Inflammatory macrophage (primary cell): ENCODE measurements at regions not wholly inside any gene's neighbourhood (a gene's known extent, or its start where the extent isn't known, plus 50 kb on each side); places are given as distances from the start of the nearest gene placed in this dataset.
"Not testable (repeated sequence)": the region's sequence is repeated elsewhere in the genome, so short reads cannot be mapped to it uniquely, and the experiment has no call there.

Experiments
- DNase-seq, 2 donors: peaks; one replicate each; pipeline ENCODE4 v3.0.0-alpha.2; 2020 to 2022

DNA sequence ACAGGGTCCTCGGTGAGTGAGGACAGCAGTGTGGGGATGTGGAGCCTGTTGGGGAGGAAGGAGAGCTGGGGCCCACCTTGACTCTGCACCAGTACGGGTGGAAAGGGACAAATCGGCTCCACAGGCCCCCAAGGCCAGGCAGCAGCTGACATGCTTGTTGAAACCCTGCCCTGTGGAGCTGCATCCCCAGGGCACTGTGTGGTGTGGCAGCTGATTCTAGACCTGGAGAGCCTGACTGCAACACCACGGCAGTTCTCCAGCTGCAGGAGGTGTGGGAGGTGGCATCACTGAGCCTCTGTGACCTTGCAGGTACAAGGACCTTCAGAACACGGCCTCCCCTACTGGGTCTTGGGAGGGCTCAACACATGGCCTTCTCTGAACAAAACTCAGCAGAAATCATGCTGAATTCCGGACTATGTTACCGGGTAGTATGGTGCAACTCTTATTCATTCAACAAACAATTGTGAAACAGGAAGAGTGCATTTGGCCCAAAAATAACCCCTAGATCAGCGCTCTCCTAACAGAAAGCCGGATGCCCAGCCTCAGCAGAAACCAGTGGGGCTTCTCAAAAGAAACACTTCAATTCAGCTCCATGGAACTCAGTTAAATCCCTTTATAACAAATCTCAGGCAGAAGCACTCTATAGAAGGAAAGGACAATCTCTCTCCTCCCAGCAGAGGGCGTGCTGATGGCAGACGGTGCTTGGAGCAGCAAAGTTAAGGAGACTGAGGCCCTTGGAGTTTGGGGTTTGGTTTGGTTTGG is 104.4 kb upstream of the SALL3 start:
- peak; percentile 26 to 39 for DNase-seq

DNA sequence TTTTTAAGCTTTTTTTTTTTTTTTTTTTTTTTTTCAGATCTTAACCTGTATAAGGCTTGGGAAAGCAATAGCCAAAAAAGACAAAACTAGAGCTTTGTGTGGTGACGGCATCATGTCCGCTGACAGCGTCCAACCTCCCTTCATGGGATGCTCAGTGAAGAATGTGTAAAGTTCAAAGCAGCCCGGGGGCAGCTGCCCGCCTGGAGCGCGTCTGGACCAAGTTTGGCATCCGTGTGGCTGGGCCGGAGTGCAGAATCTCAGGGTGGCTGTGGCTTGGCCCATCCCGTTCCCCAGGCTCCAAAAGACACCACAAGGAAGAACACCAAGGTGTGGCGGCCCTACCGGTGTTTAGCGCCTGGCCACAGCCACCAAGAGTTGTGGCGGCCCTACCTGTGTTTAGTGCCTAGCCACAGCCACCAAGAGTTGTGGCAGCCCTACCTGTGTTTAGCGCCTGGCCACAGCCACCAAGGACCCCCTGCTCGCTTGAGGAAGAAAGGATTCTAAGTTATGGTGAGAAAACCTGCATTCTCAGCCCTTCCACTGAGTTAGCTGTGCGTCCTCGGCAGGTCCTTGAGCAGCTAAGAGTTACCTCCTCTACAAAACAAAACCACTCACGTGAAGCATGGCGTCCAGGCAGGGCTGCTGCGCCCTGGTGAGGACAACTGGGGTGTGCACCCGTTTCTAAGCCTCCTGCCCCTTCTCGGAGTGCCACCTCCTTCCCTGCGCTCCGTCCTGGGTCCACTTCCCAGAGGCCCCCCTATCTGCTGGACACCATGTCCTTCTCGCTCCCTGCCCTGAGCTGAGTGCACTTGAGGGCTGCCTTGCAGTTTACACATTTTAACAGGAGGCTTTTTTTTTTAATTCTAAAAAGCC is 103.6 kb upstream of the SALL3 start:
- no peak for DNase-seq

DNA sequence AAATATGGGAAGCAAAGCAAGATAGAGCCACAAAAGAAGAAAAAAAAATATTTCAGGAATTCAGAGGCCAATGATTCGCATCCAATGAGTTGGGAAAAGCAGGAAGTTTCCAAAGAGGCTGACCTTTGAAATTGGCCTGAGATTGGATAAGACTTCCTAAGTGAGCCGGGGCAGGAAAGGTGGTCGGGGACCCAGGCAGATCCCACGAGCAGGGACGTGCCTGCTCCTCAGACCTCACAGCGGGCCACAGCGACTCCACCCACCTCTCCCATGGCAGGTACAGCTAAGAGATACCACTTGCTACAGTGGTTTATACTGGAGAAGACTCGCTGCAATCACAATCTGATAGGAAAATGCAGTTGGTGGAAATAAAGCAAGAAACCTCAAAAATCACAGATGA is 102.8 kb upstream of the SALL3 start:
- no peak for DNase-seq

DNA sequence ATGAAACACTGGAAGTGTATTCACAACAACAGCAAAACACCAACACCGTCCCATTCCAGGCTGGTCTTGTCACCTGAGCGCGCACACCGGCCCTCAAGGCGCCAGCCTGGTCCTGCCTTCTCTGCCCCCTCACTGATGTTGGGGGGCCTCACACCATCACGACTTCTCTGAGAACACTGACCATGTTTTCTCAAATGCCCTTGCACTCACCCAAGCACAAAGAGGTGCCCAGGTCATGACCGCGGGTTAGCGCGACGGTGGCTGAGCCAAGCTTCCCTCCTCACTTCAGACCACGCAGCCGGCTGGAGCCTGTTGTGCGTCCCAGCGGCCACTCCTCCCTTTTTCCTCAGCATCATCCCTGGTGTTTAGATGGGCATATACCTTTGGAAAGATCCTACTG is 101.3 kb upstream of the SALL3 start:
- no peak for DNase-seq

DNA sequence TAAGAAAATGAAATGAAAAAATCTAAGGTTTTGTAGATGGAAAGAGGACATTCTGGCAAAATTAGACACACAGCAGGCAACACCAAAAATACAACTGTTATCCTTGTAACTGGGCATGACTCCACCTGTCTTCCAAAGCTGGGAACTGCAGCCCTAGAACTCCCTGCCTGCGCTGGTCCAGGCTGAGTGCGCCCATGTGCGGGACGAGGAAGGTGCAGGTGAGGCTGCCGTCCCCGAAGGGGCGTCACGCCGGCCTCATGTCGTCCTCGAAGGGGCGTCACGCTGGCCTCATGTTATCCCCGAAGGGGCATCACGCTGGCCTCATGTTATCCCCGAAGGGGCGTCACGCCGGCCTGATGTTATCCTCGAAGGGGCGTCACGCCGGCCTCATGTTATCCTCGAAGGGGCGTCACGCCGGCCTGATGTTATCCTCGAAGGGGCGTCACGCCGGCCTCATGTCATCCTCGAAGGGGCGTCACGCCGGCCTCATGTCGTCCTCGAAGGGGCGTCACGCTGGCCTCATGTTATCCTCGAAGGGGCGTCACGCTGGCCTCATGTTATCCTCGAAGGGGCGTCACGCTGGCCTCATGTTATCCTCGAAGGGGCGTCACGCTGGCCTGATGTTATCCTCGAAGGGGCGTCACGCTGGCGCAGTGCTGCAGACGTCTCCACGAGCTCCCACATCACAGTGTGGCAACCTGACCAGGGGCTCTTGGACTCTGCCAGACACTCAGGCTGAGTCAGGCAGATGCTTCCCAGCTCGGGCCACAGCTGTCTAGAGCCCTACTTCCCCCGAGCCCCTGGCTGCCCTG is 100.3 kb upstream of the SALL3 start:
- DNase-seq: not testable (repeated sequence)

DNA sequence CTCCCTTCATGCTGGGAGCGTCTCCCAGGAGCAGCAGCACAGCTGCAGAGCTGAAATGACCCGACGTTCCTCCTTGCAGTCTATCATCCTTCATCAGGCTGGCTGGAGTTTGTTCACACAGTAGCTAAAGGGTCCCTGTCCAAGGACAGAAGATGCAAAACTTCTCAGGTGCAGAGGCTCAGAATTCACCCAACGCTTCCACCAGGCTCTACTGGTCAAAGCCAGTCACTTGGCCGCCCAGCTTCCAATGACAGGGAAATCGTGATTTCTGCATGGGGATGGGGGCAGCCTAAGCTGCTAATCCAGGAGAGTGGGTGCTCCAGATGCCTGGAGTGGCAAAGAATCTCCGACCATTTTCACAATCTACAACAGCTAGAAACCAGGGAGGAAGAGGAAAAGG is 97.0 kb upstream of the SALL3 start:
- DNase-seq: no peak

DNA sequence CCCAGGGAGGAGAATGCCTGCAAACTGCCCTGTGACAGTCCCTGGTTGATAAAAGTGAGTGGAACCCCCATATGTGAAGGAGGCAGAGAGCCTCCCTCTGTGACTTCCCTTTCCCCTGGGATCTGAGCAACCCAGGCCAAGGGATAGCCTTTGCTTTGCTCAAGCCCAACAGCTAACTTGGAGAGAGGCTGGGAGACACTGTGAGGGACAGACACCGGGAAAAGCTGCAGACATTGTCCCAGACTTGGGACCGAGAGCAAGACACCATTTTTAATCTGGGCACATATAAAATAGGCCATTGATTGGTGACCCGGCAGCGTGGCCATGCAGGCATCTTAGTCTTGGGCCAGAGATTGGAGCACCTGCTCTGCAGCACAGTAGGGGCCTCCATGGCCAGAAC is 96.1 kb upstream of the SALL3 start:
- DNase-seq: no peak

DNA sequence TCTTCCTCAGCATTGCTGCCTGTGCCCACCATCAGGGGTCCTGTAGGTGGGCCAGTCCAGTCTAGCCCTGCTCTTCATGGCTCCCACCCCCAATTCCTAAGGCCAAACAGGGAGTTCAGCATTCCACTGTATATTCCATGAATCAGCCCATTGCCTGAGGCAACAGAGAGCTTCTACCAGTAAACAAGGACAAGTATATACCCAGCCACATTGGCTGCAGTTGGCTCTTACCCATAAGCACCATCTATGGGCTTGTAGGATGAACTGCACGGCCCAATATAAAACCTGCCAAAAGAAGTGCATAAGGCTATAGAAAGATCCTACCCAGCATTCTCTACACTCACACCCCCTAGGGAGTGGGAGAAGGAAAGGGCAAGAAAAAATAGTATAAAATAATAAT is 95.1 kb upstream of the SALL3 start:
- no peak for DNase-seq

DNA sequence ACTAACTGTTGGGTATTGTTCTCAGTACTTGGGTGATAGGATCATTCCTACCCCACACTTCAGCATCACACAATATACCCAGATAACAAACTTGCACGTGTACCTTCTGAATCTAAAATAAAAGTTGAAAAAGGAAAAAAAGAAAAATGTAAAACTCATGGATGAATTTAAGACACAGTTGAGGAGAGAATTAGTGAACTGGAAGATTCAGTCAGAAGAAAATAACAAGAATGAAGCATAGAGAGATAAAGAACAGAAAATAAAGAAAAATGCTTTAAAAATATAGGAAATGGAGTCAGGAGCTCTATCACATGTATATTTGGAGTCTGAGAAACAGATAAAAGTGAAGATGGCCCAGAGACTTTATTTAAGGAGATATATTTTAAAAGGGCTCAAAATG is 90.4 kb upstream of the SALL3 start:
- no peak for DNase-seq

DNA sequence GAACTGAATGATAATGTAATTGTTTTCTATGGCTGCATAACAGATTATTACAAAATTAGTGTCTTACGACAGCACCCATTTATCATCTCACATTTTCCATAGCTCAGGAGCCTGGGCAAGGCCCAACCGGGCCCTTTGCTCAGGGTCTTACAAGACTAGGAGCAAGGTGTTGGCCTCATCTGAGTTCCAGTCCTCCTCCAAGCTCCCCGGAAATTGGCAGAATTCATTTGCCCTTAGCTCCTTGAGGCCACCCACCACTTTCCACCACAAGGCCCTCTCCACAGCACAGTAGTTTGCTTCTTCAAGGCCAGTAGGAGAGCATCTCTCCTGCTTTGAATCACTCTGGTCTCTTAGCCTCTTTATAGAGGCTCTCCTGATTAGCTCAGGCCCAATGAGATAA is 89.2 kb upstream of the SALL3 start:
- DNase-seq: no peak

DNA sequence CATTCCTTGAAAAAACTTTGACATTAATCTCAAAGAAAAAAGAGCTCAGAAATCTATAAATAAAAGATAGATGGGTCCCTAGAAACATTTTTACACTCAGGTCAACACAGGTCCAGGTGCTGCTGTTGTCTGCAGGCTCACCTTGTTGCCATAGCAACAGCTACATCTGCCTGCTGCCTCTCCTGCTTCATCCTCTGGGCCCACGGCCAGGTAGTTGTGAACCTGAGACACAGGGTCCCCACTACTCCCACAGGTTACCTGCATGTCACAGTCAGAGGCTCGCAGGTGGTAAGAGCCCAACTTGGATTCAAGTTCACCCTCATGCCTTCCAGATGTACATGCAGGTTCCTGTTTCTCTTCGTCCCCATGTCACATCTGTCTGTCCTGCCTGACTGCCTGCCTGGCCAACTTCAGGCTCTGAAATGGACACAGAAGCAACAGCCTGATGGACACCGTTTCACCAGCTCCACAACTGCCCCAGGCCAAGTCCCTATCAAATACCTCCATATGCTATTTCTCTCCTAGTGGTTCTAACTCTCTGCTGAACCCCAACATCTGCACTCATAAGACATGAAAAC is 88.3 kb upstream of the SALL3 start:
- DNase-seq: no peak

DNA sequence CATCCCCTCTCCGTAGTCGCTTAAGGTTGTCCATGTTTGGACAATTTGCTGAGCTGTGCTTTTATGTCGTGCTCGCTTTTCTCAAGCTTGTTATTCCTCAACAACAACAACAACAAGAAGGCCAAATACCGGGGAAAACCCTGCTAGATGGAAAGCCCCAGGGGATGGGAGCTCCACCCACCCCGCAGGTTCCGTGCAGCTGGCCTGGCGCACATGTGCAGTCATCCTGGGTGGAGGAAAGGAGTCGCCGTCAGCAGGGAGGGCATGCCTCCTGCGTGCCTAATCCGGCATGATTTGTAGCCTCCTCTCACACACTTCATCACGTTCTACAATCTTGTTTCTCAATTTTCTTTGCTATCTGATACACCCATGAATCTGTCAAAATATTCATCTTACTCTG is 87.4 kb upstream of the SALL3 start:
- DNase-seq: no peak

DNA sequence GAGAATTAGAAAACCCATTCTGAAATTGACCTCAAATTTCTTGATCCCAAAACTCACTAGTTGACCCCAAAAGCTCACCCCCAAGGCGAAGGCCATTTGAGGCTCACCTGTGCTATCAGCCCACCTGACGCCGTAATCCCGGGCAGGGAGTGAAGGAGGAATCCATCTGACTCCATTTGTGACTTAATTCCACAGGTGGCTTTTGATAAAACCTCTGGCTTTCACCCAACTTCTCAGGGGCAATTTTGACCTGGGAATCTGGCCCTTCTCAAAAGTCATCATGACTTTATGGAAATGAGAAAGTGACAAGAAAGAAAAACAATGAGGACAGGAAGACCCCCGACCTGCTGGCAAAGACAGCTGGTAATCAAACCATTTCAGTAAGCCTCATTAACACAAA is 86.9 kb upstream of the SALL3 start:
- no peak for DNase-seq

DNA sequence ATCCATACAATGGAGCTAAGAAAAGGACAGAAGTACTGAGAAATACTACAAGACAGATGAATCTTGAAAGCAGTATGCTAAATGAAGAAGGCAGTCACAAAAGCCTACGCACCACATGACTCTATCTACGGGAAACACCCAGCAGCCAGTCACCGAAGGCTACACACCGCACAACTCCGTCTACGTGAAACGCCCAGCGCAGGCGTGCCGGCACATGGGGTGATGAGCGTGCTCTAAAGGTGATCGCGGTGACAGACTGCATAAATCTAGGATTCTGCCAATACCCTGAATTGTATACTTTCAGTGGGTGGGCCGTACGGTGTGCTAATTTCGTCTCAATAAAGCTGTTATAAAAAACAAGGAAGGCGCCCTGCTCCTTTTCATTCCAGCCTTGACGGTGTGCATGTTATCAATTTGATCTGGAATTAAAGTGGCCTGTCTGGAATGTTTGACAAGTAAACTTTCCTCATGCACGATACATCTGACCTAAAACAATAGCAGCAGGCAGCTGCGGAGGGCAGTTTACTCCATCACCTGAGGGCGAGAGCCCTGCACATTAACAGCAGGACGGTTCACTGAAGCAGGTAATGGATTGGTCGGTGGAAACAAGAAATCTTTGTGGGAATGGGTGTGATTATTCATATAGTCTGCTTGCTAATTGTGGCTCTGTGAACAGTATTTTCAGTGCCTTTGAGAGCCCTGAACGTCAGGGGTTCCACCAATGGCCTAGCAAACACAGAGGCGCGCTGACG is 86.2 kb upstream of the SALL3 start:
- DNase-seq: no peak

DNA sequence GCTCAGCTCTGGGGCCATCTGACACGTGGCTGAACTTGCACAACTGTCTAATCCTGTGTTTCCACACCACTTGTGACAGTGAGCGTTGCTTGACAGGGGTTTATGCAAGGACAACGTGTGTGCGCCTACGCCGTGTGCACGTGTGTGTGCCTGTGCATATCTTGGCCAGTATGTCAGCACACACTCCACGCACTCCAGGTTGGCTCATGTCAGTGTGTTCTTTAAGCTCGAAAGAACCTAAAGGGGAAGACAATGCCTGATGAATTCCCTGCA is 85.6 kb upstream of the SALL3 start:
- no peak for DNase-seq

DNA sequence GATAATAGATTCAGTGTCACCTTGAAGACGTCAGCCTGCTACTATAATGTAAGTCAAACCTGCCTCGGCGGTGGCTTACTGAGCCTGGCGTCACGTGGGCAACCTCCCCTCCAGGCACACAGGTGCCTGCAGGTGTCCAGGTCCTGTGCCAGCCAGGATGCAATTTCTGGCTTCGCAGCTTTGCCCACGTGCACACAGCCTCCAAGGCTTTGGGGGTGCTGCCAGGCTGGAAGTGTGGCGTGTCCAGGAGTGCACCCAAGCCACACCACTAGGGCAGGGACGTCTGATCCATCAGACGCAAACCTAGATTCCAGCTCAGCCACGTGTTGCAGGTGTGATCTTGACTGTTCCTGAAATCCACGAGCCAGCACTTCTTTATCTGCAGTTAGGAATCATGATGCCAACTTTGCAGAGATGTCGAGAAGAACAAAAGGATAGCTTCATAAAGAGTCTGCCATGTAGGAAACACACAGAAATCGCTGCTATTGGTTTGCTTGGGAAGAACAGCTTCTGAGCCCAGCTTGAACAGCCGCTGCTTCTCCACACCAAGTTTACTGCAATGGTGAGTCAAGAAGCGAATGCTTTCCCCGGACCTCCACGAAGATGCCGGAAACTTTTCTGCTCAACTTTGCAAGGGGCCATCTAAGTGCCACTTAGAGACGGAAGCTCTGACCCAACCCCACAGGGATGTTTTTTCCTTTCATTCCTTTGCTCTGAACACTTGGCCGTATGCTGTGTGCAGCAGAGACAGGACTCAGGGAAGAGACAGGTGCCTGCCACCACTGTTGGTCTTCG is 84.2 kb upstream of the SALL3 start:
- DNase-seq: no peak

DNA sequence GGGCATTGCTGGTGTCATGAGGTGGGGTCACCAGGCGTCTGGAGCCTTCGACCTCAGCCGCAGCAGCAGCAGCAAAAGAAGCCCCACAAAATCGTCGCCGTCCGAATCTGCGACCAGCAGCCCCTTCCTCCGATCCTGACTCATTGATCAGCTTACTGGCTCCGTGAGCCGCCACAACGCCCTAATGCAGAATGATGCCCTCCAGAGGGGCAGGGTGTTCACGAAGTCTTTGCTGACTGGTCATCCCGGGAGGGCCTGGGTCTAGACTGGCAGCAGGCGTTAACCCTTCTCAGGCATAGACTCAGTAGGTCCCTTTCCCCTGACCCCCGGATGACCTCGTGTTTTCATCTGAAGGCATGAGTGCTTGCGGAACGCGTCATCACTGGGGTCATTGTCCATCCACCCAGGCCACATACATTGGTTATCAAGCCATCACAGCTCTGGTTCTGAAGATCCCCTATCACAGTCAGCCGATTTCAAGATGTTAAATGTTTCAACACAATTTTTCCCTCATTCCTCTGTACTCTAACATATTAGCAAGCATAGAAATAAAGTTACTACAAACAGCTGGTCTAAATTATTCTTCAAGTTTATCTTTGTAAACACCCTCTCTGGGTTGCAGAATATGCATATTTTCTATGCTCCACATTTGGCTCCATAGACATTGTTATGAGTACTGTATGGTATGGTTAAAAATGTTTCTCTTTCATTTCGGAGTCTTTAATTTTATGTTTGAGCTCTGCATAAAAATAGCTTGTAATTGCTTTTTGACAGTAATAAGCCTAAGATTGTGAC is 83.3 kb upstream of the SALL3 start:
- no peak for DNase-seq

DNA sequence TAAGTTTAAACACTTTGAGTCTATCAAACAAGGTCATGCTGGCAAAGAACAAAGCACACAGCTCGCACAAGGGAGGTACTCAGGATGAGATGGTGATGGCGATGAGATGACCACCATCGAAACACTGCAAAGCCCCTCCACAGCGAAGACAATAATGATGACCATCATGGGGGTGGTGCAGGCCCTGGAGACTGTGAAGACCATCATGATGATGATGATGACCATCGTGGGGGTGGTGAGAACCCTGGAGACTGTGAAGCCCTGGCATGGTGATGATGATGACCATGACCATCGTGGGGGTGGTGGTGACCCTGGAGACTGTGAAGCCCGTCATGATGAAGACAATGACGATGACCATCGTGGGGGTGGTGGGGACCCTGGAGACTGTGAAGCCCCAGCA is 81.6 kb upstream of the SALL3 start:
- DNase-seq: no peak

DNA sequence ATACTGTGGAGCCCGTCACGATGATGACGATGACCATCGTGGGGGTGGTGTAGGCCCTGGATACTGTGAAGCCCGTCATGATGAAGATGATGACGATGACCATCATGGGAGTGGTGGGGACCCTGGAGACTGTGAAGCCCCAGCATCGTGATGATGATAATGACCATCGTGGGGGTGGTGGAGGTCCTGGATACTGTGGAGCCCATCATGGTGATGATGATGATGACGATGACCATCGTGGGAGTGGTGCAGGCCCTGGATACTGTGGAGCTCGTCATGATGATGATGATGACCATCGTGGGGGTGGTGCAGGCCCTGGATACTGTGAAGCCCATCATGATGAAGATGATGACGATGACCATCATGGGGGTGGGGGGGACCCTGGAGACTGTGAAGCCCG is 81.0 kb upstream of the SALL3 start:
- no peak for DNase-seq

DNA sequence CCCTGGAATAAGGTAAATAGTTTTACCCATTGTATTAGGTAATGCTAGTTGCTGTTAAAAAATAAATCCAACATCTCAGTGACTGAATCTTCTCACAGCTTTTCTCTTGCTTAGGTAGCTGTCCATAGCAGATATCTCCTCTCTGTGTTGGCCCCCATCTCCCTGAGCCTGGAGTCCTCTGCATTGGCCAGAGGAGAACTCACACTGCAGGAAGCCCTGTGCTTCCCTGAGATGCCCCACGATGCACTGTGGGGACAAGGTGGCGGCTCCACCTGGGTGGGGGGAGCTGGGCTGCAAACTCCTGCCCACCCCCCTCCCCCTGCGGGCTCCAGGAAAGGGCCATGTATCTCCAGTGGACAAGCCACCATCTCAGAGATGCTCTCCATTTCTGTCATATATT is 80.4 kb upstream of the SALL3 start:
- DNase-seq: no peak
